ENCODE measurements at regions not wholly inside any gene's neighbourhood (a gene's known extent, or its start where the extent isn't known, plus 50 kb on each side); places are given as distances from the start of the nearest gene placed in this dataset.

DNA sequence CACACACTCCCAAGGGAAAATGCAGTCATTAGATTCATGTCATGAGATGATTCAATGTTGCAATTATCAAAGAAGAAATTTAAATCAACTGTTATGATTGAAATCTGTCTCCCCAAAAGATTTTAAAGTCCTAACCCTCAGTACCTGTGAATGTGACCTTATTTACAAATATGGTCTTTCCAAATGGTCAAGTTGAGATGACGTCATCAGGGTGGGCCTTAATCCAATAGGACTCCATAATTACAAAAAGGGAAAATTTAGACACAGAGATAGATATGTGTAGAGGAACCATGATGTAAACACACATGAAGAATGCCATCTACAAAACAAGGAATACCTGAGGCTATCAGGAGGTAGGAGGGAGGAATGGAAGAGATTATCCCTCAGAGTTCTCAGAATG lies 221.1 kb downstream of the ISL1 start:
- H3K9me3 ChIP-seq, result no peaks in the 10 kb centered on the region
- no peak overlapping the region for H3K27ac ChIP-seq
- intact Hi-C loops (cut with DNase I; ENCODE audit: low total_unique reads), result no loop called here
- no peaks in the 10 kb centered on the region for H3K4me1 ChIP-seq
- no peaks in the 10 kb centered on the region for H3K36me3 ChIP-seq
- DNase-seq (ENCODE audit: low spot score in 2 of 2), result no peak
- no peak for TF ChIP-seq POLR2AphosphoS5 (IDR thresholded peaks at IDR 0.05)
- TF ChIP-seq POLR2A (IDR thresholded peaks at IDR 0.05), result no peak
- TF ChIP-seq CTCF (IDR thresholded peaks at IDR 0.05), result no peak
- no peak overlapping the region for H3K4me3 ChIP-seq
- H3K27me3 ChIP-seq, result no peaks in the 10 kb centered on the region

DNA sequence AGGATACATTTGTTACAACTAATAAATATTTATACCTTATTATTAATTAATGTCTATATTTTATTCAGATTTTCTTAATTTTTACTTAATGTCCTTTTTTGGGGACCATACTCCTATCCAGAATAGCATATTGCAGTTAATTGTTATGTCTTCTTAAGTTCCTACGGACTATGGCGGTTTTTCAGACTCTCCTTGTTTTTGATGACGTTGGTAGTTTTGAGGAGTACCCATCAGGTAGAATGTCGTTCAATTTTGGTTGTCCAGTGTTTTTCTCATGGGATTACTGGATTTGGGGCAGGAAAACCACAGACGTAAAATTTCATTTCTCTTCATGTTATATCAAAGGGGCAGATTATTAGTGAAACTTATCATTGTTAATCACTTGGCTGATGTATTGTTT lies 223.7 kb downstream of the ISL1 start:
- Histone ChIP-seq H3K9me3 (no peaks in the 10 kb centered on the region), H3K4me1 (no peaks in the 10 kb centered on the region), H3K27ac (no peak overlapping the region), H3K4me3 (no peak overlapping the region), H3K36me3 (no peaks in the 10 kb centered on the region), H3K27me3 (no peaks in the 10 kb centered on the region)
- no peak for TF ChIP-seq CTCF (IDR thresholded peaks at IDR 0.05)
- TF ChIP-seq POLR2A (IDR thresholded peaks at IDR 0.05), result no peak
- TF ChIP-seq POLR2AphosphoS5 (IDR thresholded peaks at IDR 0.05), result no peak
- intact Hi-C loops (cut with DNase I; ENCODE audit: low total_unique reads), result no loop called here
- DNase-seq (ENCODE audit: low spot score in 2 of 2), result no peak

- Histone ChIP-seq H3K9me3 (no peaks in the 10 kb centered on the region), H3K36me3 (no peaks in the 10 kb centered on the region), H3K4me3 (no peak overlapping the region), H3K27me3 (no peaks in the 10 kb centered on the region), H3K4me1 (no peaks in the 10 kb centered on the region), H3K27ac (no peak overlapping the region)
- no peak for DNase-seq (ENCODE audit: low spot score in 2 of 2)
- TF ChIP-seq POLR2AphosphoS5 (IDR thresholded peaks at IDR 0.05), result no peak
- no peak for TF ChIP-seq POLR2A (IDR thresholded peaks at IDR 0.05)
- no peak for TF ChIP-seq CTCF (IDR thresholded peaks at IDR 0.05)
- intact Hi-C loops (cut with DNase I; ENCODE audit: low total_unique reads), result no loop called here
These were observed 235.0 kb downstream of the ISL1 start for GRCh38 chr5:51618234-51618633.

GRCh38 chr5:51621156-51621555 lies 237.9 kb downstream of the ISL1 start:
- Histone ChIP-seq H3K36me3 (no peaks in the 10 kb centered on the region), H3K27me3 (no peaks in the 10 kb centered on the region), H3K4me1 (no peaks in the 10 kb centered on the region), H3K4me3 (no peak overlapping the region), H3K27ac (no peak overlapping the region), H3K9me3 (no peaks in the 10 kb centered on the region)
- intact Hi-C loops (cut with DNase I; ENCODE audit: low total_unique reads), result no loop called here
- DNase-seq (ENCODE audit: low spot score in 2 of 2), result no peak
- TF ChIP-seq POLR2AphosphoS5 (IDR thresholded peaks at IDR 0.05), result no peak
- no peak for TF ChIP-seq POLR2A (IDR thresholded peaks at IDR 0.05)
- no peak for TF ChIP-seq CTCF (IDR thresholded peaks at IDR 0.05)

DNA sequence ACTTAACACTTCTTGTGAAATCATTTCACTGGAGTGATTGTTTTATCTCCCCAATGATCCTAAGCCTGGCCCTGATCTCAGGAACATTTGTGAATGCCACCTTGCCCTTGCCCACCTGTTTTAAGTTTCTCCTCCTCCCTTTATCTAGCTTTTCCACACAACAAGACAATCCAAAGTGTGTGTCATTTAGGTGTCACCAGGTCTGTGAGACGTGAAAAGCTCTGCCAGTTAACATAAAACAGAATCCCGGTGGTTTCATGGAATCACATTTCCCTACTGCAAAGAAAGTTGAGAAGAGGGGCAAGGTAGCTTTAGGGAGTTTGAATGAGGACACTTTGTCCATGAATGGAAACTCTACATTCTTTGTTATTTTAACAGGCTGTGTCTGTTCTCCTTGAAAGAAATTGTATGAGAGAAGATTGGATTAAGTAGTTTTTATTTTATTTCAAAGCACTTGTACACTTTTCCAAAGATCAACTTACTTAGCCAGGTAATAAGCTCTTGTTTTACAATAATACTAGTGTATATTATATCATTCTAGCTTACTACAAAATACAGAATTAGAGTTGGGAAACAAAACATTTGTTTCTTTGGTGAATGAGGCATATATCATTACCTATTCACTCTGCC lies 239.0 kb downstream of the ISL1 start:
- no peaks in the 10 kb centered on the region for H3K27me3 ChIP-seq
- no peaks in the 10 kb centered on the region for H3K36me3 ChIP-seq
- no peak overlapping the region for H3K27ac ChIP-seq
- no peaks in the 10 kb centered on the region for H3K4me1 ChIP-seq
- no peaks in the 10 kb centered on the region for H3K9me3 ChIP-seq
- intact Hi-C loops (cut with DNase I; ENCODE audit: low total_unique reads), result no loop called here
- H3K4me3 ChIP-seq, result no peak overlapping the region
- TF ChIP-seq POLR2A (IDR thresholded peaks at IDR 0.05), result no peak
- TF ChIP-seq POLR2AphosphoS5 (IDR thresholded peaks at IDR 0.05), result no peak
- TF ChIP-seq CTCF (IDR thresholded peaks at IDR 0.05), result no peak
- DNase-seq (ENCODE audit: low spot score in 2 of 2), result no peak
